ENCODE measurements at regions not wholly inside any gene's neighbourhood (a gene's known extent, or its start where the extent isn't known, plus 50 kb on each side); places are given as distances from the start of the nearest gene placed in this dataset.

GRCh38 chr9:82538634-82539033 lies 524.3 kb downstream of the RASEF start:
- no peak for TF ChIP-seq POLR2AphosphoS5 (IDR thresholded peaks at IDR 0.05; ENCODE audit: low read depth, low read length)
- TF ChIP-seq REST (IDR thresholded peaks at IDR 0.05; ENCODE audit: insufficient read depth in 1 of 2, low read depth in 2 of 2, low read length in 2 of 2), result no peak
- no peak for TF ChIP-seq FOXP2 (optimal IDR thresholded peaks at IDR 0.05; ENCODE audit: borderline replicate concordance, extremely low read depth, extremely low read length, insufficient read depth)
- TF ChIP-seq SIN3A (IDR thresholded peaks at IDR 0.05; ENCODE audit: borderline replicate concordance, insufficient read depth, low read length), result no peak
- no peak for TF ChIP-seq TAF1 (IDR thresholded peaks at IDR 0.05; ENCODE audit: borderline replicate concordance, insufficient read depth, low read length)

GRCh38 chr9:82539146-82539545 lies 523.8 kb downstream of the RASEF start:
- no peak for TF ChIP-seq SIN3A (IDR thresholded peaks at IDR 0.05; ENCODE audit: borderline replicate concordance, insufficient read depth, low read length)

- TF ChIP-seq REST (IDR thresholded peaks at IDR 0.05; ENCODE audit: insufficient read depth in 1 of 2, low read depth in 2 of 2, low read length in 2 of 2), result no peak
- TF ChIP-seq FOXP2 (optimal IDR thresholded peaks at IDR 0.05; ENCODE audit: borderline replicate concordance, extremely low read depth, extremely low read length, insufficient read depth), result no peak
- TF ChIP-seq TAF1 (IDR thresholded peaks at IDR 0.05; ENCODE audit: borderline replicate concordance, insufficient read depth, low read length), result no peak
- TF ChIP-seq SIN3A (IDR thresholded peaks at IDR 0.05; ENCODE audit: borderline replicate concordance, insufficient read depth, low read length), result no peak
- TF ChIP-seq POLR2AphosphoS5 (IDR thresholded peaks at IDR 0.05; ENCODE audit: low read depth, low read length), result no peak
Observed at GRCh38 chr9:82539856-82540579, 522.9 kb downstream of the RASEF start.

- no peak for TF ChIP-seq POLR2AphosphoS5 (IDR thresholded peaks at IDR 0.05; ENCODE audit: low read depth, low read length)
- no peak for TF ChIP-seq REST (IDR thresholded peaks at IDR 0.05; ENCODE audit: insufficient read depth in 1 of 2, low read depth in 2 of 2, low read length in 2 of 2)
Observed at GRCh38 chr9:82543726-82544125, 519.2 kb downstream of the RASEF start.

GRCh38 chr9:82546136-82546535 lies 516.8 kb downstream of the RASEF start:
- no peak for TF ChIP-seq REST (IDR thresholded peaks at IDR 0.05; ENCODE audit: insufficient read depth in 1 of 2, low read depth in 2 of 2, low read length in 2 of 2)
- no peak for TF ChIP-seq TAF1 (IDR thresholded peaks at IDR 0.05; ENCODE audit: borderline replicate concordance, insufficient read depth, low read length)
- TF ChIP-seq SIN3A (IDR thresholded peaks at IDR 0.05; ENCODE audit: borderline replicate concordance, insufficient read depth, low read length), result no peak
- TF ChIP-seq POLR2AphosphoS5 (IDR thresholded peaks at IDR 0.05; ENCODE audit: low read depth, low read length), result no peak
- no peak for TF ChIP-seq FOXP2 (optimal IDR thresholded peaks at IDR 0.05; ENCODE audit: borderline replicate concordance, extremely low read depth, extremely low read length, insufficient read depth)

Measured in PFSK-1 (cell line).